ENCODE measurements at regions not wholly inside any gene's neighbourhood (a gene's known extent, or its start where the extent isn't known, plus 50 kb on each side); places are given as distances from the start of the nearest gene placed in this dataset.
A peak's percentile ranks its signal among the peaks of the same experiment; 100 is the strongest.

- Histone ChIP-seq H3K4me3 (no peak overlapping the region), H3K9me3 (no peaks in the 10 kb centered on the region), H3K36me3 (no peaks in the 10 kb centered on the region), H3K27me3 (no peaks in the 10 kb centered on the region), H3K27ac (no peak overlapping the region), H3K4me1 (ENCODE audit: insufficient read depth) (peaks cover 2% of the 10 kb centered on the region)
- WGBS, 3 donors, result 88 to 90% (median 88%) methylated on average over 13 of the region's 13 CpGs
- intact Hi-C loops (cut with DNase I), result loop anchor here in 1 of 4 donors (10.0 kb wide), 1 partner anchor 113 kb away; no protein-coding TSS in a partner anchor
- DNase-seq, result peak in 1 of 5 donors; percentile 21
- no peak for TF ChIP-seq EP300 (IDR thresholded peaks at IDR 0.05)
- TF ChIP-seq CTCF (IDR thresholded peaks at IDR 0.05), result no peak
- TF ChIP-seq POLR2A (IDR thresholded peaks at IDR 0.05), result no peak
Measured at GRCh38 chr2:240347373-240347940, 88.0 kb upstream of the GPC1 start.

GRCh38 chr2:240347949-240348500, 87.4 kb upstream of the GPC1 start:
- intact Hi-C loops (cut with DNase I), result loop anchor here in 1 of 4 donors (10.0 kb wide), 1 partner anchor 113 kb away; no protein-coding TSS in a partner anchor
- Histone ChIP-seq H3K36me3 (no peaks in the 10 kb centered on the region), H3K4me1 (ENCODE audit: insufficient read depth) (peaks cover 2% of the 10 kb centered on the region), H3K9me3 (no peaks in the 10 kb centered on the region), H3K4me3 (no peak overlapping the region), H3K27ac (no peak overlapping the region), H3K27me3 (no peaks in the 10 kb centered on the region)
- WGBS, 3 donors, result 78 to 89% (median 83%) methylated on average over 8 of the region's 8 CpGs
- peak in 1 of 5 donors; percentile 20 for DNase-seq
- TF ChIP-seq CTCF (IDR thresholded peaks at IDR 0.05), result no peak
- no peak for TF ChIP-seq POLR2A (IDR thresholded peaks at IDR 0.05)
- no peak for TF ChIP-seq EP300 (IDR thresholded peaks at IDR 0.05)

- intact Hi-C loops (cut with DNase I), result loop anchor here in 1 of 4 donors (10.0 kb wide), 1 partner anchor 114 kb away; no protein-coding TSS in a partner anchor
- DNase-seq, result no peak
- TF ChIP-seq POLR2A (IDR thresholded peaks at IDR 0.05) (no peak), EP300 (IDR thresholded peaks at IDR 0.05) (no peak), CTCF (IDR thresholded peaks at IDR 0.05) (no peak)
Measured at GRCh38 chr2:240348522-240348921, 86.9 kb upstream of the GPC1 start.

DNA sequence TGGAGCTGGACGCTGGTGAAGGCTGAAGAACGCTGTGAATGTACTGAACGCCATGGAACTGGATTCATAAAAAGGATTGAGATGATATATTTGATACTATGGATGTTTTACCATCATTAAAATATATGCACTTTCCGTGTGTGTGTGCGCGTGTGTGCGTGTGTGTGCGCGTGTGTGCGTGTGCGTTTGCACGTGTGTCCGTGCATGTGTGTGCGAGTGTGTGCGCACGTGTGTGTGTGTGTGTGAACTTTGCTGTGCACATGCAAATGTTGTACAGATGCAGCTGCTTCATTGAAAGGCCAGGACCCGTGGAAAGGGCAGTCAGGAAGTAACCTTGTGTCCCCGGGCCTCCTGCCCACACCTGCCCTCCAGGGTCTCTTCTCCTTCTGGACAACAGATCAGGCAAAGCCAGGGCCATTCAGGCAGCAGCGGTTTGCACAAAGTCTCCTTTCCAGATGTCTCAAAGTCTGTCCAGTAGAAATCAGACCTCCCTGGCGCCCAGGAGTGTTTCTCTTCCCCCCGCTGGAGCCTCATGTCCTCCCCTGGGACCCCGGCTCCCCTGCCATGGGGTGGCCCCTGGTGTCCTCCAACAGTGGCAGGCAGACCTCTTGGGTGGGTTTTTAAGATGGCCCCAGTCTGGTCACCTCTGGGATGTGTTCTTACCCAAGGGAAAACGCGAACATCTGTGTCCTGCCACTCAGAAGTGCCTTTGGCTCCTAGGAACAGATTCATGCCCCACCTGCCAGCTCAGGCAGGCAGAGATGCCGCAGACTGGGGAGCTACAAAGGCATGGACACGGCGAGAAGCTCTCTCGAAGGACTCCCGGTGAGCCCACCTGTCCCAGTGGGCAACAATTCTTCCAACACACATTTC, 86.1 kb upstream of the GPC1 start:
- H3K9me3 ChIP-seq, result no peaks in the 10 kb centered on the region
- no peaks in the 10 kb centered on the region for H3K36me3 ChIP-seq
- TF ChIP-seq EP300 (IDR thresholded peaks at IDR 0.05), result no peak
- no peak for TF ChIP-seq POLR2A (IDR thresholded peaks at IDR 0.05)
- no peak for TF ChIP-seq CTCF (IDR thresholded peaks at IDR 0.05)
- H3K27me3 ChIP-seq, result no peaks in the 10 kb centered on the region
- peaks cover 2% of the 10 kb centered on the region for H3K4me1 ChIP-seq (ENCODE audit: insufficient read depth)
- DNase-seq, result peak in 1 of 5 donors; percentile 21
- intact Hi-C loops (cut with DNase I), result loop anchor here in 1 of 4 donors (10.0 kb wide), 1 partner anchor 115 kb away; no protein-coding TSS in a partner anchor
- H3K4me3 ChIP-seq, result no peak overlapping the region
- 80 to 85% (median 83%) methylated on average over 29 of the region's 29 CpGs for WGBS, 3 donors
- no peak overlapping the region for H3K27ac ChIP-seq

More at GRCh38 chr2:240348522-240348921, 86.9 kb upstream of the GPC1 start:
- WGBS, 3 donors, result 50 to 67% (median 63%) methylated on average over 8 of the region's 8 CpGs
- Histone ChIP-seq H3K27ac (no peak overlapping the region), H3K4me1 (ENCODE audit: insufficient read depth) (peaks cover 2% of the 10 kb centered on the region), H3K36me3 (no peaks in the 10 kb centered on the region), H3K27me3 (no peaks in the 10 kb centered on the region), H3K9me3 (no peaks in the 10 kb centered on the region), H3K4me3 (no peak overlapping the region)
